Fibroblast of skin of right biceps (primary cell): ENCODE measurements at regions not wholly inside any gene's neighbourhood (a gene's known extent, or its start where the extent isn't known, plus 50 kb on each side); places are given as distances from the start of the nearest gene placed in this dataset.

Experiments used
- DNase-seq: peaks from one replicate; pipeline ENCODE4 v3.0.0-alpha.2; 2013

DNA sequence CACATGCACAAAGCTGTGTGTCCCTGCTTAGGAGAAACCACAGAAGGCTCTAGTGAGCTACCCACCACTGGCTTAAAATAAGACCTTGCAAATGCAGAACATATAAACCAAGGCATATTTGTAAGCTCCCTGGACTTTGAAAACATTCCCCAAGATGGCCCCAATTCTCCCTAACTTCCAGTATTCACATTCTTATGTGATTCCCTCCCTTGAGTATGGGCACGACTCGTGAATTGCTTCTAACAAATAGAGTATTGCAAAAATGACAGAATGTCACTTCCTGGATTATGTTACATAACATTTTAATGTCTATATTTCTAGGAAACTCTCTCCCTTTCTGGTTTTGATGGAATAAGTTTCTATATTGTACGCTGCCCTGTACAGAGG lies 131.8 kb upstream of the MCTP2 start:
- peak; percentile 62 for DNase-seq

DNA sequence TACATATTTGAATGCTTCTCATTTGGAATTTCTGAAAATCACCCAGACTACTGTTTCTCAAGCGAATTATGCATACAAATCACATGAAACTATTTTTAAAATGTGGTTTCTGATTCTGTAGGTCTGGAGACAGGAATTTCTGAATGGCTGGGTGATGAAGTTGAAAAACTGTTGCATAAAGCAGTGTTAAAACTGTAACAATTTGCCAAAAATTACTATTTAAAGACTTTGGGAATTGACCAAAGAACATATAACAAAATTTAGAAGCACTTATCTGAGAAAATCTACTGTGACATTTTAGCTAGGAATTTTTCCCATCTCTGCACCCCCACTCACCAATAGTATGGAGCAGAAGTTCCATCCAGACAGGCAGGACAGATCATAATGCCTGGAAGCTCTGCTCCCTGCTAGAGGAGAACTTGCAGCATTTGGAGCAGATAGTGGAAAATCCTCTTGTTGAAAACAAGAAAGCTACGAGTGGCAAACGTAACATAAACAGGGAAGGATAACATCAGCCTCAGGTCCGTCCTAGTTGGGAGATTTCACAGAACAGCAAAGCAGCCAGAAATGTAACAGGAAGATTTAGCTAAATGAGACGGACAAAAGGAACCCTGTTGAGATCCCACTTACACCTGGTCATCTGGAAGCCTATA lies 132.3 kb upstream of the MCTP2 start:
- peak; percentile 91 for DNase-seq

DNA sequence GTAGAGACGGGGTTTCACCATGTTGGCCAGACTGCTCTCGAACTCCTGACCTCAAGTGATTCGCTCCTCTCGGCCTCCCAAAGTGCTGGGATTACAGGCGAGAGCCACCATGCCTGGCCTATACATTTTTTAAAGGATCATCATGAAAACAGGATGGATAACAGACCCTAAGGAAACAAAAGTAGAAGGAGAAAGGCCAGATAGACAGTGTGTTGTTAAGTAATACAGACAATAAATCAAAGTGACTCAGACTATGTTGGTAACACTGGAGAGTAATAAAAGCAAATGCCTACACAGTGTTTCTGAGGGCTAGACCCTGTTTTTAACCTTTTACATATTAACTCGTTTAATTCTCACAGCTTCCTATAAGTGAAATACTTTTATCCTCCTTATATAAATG lies 133.8 kb upstream of the MCTP2 start:
- DNase-seq = peak; percentile 91

DNA sequence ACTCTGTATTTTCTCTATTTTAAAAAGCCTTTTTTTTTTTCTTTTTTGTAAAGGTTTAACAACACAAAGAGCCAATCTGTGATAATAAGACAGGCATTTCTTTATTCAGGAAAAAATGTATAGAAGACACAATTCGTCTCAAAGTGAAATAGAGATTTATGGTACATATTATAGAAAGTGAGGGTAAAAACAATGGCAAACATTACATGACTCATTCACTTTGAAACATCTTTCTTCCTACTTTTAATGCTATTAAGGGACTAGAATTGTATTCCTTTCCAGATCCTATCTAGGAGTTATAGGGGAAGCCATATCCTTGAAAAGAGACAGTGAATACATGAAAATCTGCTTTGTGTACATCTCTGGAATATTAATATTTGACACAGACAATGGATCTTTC lies 137.1 kb upstream of the MCTP2 start:
- DNase-seq = no peak

DNA sequence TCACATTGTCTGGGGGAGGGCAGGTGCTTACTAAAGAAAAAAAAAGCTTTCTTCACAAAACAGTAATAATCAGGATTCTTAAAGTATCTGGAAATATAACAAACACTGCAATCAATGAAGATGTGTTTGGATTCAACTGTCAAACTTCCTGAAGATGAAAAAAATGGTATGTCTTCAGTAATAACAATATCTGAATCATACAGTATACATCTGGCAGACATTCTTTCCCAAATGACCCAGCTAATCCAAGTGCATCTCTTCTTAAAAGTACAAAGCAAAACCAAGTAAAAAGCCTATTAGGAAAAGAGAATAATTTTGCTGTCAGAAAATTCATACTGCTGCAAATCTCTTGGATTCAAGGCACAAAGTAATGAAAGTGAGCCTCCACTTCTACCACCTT lies 145.0 kb upstream of the MCTP2 start:
- DNase-seq = peak; percentile 82

DNA sequence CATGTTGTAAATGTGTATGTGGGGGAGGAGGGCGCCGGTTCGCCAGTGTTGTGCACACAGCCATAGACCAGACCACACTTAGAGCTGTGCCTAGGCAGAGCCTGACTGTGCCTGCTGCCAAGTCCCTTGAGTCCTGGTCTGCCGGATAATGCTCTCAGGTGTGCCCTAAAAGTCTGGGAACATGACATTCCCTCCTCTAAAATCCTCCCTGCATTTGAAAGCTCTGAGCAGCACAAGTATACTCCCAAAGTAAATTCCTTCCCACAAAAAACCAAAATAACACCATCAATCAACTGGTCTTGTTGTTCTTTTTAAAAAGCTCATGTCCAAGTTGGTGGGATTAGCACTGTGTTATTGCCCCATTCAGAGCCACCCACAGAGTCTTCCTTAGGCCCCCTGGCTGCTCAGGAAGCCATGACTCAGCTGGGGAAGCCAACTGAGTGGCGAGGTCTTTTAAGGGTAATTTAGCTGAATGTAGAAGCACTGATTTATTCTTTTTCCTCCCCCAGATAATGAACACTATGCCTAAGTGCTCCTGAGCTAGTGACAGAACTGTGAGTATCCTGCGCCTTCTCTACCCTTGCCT lies 147.8 kb upstream of the MCTP2 start:
- DNase-seq = peak; percentile 99

DNA sequence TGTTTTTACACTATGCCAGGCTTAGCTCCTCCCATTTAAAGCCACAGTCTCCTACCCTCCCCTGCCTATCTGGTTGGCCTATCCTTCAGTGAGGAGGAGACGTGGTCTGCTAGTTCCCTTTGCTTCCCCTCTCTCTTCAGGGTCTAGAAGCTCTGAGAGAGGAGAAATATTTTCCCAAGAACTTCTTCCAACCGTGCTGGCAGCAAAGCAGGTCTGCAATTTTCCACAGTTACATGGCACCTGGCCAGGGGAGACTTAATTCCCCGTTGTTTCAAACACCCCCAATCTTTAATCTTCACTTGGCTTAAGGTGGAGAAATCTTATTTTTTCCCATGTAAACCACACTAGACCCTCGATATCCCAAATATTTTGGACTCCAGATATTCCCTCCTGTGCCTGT lies 149.5 kb upstream of the MCTP2 start:
- DNase-seq = no peak

DNA sequence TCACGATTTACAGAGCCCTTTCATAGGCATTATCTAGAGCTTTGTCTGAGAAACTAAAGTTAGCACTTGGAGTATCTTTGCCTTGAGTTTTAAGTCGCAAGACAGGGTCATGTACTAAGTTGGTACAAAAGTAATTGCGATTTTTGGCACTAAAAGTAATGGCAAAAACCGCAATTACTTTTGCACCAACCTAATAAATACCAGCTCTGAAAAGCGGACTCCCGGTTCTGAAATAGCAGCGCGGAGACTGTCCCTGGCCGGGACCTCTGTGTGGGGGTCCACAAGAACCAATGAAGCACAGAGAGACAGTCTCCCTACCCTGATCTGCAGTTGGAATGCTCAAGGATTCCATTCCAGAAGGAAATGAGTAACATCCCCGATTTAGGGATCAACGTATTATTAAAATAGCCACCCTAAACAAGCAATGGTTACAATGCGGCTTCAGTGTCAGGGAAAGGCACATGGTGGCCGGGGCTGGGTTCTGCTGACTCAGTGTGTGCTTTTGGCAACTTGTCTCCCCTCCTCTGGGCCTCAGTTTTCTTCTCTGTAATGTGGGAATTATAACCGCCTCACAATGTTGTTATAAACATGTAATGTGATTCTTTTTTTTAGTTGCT lies 150.3 kb upstream of the MCTP2 start:
- peak; percentile 44 for DNase-seq

DNA sequence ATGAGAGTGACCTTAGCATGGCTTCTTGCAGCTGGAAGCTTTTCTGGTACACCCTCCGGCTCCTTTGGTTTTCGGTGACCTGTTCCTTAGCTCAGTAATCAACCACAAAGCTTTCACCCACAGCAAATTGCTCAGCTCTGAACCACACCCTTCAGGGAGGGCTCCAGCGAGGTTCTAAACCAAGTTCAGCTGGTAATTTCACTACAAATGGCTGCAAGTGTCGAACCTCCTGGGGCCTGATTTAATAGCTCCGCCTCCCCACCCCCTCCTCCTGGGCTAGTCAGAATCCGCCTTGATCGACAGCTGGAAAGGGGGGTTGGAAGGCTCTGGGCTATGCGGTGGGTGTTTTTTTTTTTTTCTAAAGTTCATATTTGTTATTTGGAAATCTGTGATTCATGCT lies 150.9 kb upstream of the MCTP2 start:
- peak; percentile 90 for DNase-seq

DNA sequence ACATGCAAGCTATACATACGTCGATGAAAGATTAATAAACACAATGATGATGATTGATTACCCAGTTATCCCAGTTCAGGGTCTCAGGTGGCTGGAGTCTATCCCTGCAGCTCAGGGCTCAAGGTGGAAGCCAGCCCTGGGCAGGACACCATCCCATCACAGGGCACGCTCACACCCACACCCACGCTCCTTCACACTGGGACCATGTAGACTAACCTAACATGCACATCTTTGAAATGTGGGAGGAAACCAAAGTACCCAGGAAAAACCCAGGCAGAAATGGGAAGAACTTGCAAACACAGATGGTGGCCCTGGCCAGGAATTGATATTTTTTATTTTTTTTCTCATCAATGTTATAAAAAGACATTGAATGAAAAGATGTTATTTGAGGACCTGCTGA lies 151.4 kb upstream of the MCTP2 start:
- no peak for DNase-seq

DNA sequence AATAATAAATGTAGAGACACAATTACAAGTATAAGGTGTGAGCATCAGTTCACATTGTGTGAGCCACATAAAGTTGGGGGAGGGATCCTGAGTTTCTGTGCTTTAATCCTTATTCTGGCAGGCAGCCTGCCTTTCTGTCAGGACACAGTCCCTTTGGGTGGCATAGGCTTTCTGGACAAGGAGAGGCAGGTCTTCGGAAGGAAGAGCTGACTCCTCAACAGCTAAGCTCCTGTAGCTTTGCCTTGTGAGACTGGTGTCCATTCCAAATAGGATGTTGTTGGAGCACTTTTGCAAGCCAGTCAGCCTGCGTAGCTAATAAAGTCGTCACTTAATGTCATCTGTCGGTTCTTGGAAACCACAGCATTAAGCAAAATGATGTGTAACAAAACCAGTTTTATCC lies 151.9 kb upstream of the MCTP2 start:
- no peak for DNase-seq

DNA sequence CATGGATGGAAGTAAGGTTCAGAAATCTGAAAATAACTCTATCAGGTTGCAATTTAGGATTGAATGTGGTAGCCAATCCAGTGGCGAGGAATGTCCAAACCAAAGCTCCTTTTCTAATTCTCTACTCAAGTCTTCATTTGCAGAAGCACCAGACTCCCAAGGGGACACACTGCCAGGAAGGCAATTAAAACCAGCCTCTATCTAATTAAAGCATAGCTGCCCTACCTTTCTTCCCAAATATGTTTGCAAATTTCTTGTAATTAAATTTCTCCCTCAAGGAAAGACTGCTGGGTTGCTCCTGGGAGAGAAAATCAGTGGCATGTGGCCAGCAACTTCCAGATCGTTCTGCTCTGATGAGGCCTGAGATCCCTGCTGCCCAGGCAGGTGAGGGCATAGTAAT lies 153.4 kb upstream of the MCTP2 start:
- no peak for DNase-seq

DNA sequence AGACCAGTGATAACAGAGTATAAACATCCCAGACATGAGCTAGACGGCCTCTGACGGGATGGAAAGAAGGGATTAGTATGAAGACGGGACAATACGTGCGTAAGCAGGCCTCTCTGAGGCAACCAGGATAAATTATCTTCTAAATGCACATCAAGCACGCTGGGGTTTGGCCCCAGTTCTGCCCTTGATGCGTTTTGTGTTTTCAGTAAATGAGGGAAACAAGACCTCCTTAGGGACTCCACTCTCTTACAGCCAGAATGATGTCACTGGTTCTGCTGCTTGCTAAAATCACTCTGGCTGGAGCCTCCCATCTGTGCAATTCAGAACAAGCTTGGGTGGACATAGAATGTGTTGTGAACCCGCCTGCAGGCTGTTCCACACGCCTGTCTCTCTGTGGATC lies 156.0 kb upstream of the MCTP2 start:
- peak; percentile 74 for DNase-seq

DNA sequence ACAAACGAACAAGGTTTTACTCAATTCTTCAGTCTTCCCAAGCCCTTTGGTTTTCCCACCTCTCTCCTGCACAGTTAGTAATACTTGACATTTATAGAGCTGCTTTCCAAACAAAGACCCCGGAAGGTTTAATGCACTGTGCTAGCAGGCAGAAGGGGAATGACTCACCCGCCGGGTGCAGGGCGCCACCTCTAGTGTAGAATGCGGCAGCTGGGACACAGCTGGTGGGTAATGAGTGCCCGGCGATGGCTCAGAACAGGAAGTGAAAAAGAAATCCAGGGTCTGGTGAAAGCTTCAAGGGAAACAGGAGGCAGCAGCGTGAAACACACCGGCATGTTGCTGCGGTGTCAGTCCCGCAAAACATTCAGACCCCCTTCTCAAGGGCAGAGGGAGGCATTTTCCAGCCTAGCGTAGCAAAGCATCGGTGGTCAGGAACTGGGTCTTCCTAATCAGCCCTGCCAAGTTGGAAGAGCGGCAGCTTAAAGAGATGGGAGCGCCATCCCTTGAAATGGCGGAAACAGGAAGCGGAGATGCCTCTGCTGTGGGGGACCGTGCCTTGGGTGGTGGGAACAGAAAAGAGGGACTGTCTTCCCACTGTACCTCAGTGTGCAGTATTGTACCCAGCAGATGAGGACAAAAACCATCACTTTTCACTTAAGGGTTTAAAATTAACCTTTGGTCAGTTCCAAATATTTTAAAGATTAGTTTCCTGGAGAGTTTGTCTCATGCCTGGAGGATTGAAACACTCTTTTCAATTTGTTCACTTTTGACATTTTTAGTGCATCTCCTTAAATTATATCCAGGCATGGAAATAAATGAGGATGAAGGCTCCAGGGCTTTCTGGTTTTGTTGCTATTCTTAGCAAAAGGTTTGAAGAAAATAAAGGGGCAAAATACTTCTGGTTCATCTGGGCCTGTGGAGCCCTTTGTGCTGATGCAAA lies 160.7 kb upstream of the MCTP2 start:
- peak; percentile 85 for DNase-seq

DNA sequence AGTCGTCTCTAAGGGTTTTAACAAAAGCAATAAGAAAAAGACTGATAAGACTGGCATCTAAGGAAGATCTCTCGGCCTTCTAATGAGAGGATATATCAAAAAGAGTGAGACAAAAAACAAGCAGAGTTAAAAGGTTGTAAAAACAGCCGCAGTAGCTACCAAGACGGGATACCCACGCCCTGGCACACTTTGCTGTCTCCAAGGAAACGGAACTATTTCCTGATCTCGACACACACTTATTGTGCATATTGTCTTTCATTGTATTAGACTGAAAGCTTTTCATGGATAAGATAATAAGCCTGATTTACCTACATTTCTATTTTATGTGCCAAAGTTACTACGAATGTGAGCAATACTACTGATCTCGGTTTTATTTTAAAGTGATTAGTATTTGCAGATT lies 161.5 kb upstream of the MCTP2 start:
- no peak for DNase-seq

DNA sequence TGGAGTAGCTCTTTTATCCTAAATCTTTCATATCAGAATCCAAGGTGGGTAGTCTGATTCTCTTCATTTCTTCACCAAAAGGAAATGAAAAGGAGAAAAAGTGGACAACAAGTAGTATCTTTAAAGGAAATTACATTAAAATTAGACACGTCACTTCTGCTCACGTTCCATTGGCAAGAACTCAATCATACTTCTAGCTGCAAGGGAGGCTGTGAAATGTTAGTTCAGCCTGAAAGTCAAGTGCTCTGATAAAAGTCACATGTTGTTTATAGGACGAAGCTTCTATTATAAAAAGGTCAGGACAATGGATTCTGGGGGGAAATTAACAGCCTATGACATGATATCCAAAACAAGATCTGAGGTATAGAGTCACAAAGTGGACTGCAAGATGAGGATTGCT lies 164.6 kb upstream of the MCTP2 start:
- no peak for DNase-seq

DNA sequence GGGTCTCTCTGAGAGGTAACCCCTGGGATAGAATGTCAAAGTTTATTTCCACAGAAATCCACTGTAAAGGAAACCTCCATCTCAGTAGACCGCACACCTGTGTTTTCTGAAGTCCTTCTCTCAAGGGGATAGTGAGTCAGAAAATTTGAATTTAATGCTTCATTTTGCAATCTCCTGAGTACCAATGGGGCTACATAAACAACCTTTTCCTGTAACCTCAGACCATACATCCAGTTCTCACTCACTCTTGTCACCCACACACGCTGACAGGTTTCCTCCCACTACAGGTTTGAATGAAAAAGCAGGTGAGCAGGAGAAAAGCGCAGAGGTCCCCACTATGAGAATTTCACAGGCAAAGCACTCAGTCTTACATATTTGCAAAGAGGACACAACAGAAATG lies 165.3 kb upstream of the MCTP2 start:
- no peak for DNase-seq

DNA sequence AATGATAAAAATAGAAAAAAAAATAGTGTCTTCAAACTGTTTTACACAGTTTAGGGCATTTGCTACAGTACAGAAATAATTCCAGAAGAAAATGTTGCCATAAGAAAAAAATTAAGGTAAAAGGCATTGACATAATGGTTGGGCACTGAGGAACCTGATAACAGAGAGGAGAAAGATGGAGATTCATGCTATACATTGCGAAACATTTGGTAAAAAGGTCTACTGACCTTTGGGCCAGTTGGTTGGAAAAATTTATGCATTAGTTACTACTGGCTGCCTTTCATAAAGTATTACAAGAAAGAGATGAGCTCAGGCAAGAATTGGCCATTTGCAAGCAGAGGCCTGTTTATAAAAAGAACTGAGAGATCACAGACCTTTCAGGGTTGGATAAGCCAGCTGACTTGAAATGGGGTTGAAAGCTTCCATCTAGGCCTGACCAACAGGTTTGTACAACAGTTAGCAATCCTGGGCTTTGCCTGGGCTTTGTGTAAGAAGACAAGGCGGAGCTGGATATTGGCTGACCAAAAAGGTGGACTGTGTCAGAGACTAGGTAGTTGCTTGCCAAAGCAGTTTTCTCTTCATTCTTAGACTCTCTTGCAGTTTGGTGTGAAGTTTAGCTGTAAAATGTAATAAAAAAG lies 166.6 kb upstream of the MCTP2 start:
- DNase-seq = no peak

DNA sequence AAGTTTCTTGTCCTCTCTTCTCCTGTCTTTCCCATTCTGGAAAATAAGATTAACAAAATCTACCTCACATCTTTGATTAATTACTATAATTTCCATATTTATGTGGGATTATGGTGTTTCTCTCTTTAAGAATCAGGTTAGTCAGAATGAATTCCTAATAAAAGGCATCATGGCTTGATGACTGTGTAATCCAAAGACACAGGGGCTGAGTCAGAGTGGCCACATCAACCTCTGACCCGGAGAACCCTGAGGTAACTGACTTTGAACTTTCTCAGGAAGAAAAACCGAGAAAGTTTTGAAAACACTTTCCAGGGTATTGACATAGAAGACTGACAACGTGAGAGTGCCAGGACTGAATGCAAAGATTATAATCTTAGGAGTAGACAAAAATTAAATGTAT lies 170.3 kb upstream of the MCTP2 start:
- DNase-seq = peak; percentile 40

DNA sequence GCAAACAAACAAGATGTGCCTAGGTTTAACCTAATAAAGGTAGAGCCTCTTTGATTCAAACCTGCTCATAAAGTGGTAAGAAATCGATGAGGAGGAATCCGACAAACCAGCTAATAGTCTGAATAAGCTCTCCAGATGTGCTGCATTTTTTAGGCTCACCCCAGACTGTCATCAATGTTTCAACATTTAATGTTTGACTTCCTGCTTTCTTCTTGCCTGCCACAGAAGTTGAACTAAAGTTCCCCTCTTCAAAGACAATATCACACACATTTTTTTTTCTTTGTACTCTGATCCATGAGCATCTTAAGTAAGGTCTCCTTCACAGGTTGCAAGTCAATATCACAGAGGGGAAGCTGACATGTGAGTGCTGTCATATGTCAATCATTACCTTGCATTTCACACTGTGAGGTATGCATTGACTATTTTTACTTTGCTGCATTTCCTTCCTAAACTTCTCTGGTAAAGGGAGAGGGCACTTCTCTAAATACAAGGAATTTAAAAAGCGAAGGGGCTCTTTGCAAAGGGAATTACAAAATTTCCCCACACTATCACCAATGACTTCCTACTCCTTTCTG lies 172.3 kb upstream of the MCTP2 start:
- no peak for DNase-seq

DNA sequence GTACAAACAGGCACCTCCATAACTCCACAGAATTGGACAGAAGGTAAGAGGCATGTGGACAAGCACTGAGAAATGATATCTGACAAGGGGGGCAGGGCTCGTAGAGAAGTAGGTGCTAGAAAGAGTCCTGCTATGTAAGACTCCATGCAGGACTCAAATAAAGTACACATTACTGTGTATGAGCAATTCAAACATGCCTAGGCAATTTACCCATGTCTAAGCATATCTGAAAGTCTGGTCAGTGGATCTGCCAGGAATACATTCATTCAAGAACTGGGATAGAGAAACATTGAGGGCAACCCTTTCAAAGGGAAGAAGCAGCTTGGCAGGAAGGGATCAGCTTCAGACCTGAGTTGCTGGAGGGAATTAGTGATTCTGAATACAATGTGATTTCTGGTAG lies 174.1 kb upstream of the MCTP2 start:
- DNase-seq = no peak

DNA sequence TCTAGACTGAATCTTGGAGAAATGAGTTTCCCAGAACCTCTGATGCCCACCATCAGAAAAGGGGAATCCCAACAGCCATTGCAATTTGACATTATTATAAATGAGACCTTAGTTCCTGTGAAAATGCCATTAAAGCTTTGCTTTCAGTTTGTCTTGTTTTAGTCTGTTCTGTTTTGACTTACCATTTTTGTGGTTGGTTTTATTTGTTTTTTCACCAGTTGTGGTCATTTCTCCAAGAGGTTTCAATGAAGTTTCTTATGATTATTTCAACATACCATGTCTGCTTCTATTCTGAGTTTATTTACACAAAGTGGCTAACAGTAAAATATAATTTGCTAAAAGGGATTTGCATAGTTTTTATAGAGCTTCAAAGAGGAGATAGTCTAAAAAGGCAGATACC lies 175.0 kb upstream of the MCTP2 start:
- DNase-seq = peak; percentile 80

DNA sequence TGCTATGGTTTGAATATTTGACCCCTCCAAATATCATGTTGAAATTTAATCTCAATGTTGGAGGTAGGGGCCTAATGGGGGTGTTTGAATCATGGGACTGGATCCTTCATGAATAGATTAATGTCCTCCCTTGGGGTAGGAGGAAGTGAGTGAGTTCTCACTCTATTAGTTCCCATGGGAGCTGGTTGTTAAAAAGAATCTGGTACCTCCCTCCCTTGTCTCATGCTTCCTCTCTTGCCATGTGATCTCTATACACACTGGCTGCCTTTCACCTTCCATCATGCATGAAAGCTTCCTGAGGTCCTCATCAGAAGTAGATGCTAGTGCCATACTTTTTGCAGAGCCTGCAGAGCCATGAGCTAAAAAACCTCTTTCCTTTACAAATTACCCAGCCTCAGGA lies 177.7 kb upstream of the MCTP2 start:
- peak; percentile 32 for DNase-seq
